ENCODE measurements at regions not wholly inside any gene's neighbourhood (a gene's known extent, or its start where the extent isn't known, plus 50 kb on each side); places are given as distances from the start of the nearest gene placed in this dataset.

DNA sequence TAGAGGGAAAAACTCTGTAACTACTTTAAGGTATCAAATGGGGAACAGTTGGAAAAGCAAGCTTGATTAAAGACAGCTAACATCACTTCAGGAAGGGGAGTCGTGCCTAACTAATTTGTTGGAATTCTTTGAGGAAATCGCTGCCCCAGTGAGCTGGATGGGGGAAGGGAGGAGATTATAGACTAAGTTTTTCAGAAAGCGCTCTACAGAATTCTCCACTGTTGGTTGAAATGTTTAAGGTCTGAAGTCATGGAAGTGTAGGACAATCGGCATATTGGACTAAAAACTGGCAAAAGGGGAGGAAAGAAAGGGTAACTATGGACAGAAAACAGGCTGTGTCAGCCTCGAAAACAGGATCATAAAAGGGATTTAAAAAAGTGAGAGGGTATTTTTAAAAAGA lies 229.9 kb upstream of the HMGA2 start:
- TF ChIP-seq, protein P1, sequence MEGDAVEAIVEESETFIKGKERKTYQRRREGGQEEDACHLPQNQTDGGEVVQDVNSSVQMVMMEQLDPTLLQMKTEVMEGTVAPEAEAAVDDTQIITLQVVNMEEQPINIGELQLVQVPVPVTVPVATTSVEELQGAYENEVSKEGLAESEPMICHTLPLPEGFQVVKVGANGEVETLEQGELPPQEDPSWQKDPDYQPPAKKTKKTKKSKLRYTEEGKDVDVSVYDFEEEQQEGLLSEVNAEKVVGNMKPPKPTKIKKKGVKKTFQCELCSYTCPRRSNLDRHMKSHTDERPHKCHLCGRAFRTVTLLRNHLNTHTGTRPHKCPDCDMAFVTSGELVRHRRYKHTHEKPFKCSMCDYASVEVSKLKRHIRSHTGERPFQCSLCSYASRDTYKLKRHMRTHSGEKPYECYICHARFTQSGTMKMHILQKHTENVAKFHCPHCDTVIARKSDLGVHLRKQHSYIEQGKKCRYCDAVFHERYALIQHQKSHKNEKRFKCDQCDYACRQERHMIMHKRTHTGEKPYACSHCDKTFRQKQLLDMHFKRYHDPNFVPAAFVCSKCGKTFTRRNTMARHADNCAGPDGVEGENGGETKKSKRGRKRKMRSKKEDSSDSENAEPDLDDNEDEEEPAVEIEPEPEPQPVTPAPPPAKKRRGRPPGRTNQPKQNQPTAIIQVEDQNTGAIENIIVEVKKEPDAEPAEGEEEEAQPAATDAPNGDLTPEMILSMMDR (IDR thresholded peaks at IDR 0.05; ENCODE audit: insufficient read depth, low read depth, low read length) = no peak
- no peak for TF ChIP-seq EZH2 (IDR thresholded peaks at IDR 0.05; ENCODE audit: insufficient read depth, low read length)

Measured in astrocyte (in vitro differentiated cells and primary cell).